ENCODE measurements at regions not wholly inside any gene's neighbourhood (a gene's known extent, or its start where the extent isn't known, plus 50 kb on each side); places are given as distances from the start of the nearest gene placed in this dataset.

DNA sequence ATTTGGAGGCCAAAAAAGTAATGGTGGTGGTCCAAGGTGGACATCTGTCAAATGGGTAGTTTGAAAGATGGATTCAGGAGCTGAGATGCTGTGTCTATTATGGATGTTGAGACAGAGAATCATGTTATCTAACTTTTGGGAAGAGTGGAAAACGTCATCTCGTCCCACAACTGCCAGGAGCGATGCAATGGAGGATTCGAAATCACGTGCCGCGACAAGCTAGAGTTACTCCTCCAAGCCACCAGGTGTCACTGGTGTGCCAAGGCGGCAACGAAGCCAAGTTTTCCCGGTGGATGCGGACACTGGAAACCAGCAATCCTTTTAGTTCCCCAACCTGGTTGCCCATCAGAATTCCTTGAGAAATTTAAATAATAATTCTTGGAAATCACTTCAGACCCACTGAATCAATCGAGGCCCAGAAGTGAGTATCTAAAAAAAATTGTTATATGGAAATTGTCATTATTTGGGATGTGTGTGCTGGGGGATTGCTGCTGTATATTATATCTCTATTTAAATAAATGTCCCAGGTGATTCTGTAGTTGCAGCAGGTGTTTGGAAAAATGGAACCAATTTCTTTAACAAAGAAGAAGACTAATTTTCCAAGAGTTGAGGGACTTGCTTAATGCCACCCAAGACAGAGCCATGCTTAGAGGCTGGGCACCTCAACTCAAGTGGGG is 206.1 kb downstream of the HAPSTR1 start:
- DNase-seq (ENCODE audit: low read depth, low spot score), result peak; percentile 33

DNA sequence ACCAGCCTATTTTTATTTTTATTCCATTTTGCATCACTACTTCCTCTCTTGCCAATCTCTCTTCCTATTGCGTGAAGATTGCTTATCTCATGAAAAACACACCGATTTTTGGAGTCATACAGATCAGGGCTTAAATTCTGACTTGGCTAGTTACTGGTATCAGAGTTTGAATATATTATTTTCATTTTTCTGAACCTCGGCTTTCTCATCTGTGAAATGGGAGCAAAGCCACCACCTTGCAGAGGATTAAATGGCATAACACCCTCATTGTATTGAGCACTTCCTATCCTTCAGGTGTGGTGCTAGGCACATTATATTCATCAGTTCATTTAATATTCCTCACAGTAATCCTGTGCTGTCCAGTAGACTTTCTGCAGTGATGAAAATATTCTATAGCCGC is 208.8 kb downstream of the HAPSTR1 start:
- DNase-seq (ENCODE audit: low read depth, low spot score), result no peak

DNA sequence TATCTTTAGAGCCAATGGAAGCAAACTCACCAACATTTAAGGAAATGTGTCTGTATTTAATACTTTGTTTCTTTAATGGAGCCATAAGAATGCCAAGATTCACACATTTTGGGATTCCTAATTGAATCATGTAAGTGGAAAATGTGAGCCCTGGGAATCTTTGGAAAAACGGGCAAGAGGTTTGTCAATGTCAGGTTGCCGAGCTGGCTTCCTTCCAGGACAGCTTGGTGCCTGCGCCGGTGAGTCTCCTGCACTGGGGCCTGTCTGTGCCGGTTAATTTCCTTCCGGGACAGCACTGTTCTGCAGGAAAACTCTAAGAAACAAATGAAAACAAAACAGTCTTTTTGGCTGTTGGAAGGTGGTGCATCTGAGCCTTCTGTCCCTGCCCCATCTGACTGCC is 210.6 kb downstream of the HAPSTR1 start:
- DNase-seq (ENCODE audit: low read depth, low spot score), result no peak

DNA sequence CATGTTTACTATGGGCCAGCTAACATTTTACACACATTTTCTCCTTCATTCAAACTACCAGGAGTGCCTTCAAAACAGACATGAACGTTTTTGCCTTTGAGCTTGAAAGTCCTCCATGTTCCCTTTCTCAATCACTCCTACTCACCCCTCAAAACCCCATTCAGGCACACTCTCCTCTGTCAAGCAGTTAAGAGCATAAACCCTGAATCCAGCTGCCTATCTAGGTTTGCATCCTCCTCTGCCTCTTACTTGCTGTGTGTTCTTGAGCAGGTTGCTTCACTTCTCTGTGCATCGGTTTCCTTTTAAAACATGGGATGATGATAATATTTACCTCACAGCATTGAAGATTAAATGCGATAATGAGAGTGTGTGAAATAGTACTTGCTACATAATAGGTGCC is 215.3 kb downstream of the HAPSTR1 start:
- no peak for DNase-seq (ENCODE audit: low read depth, low spot score)

DNA sequence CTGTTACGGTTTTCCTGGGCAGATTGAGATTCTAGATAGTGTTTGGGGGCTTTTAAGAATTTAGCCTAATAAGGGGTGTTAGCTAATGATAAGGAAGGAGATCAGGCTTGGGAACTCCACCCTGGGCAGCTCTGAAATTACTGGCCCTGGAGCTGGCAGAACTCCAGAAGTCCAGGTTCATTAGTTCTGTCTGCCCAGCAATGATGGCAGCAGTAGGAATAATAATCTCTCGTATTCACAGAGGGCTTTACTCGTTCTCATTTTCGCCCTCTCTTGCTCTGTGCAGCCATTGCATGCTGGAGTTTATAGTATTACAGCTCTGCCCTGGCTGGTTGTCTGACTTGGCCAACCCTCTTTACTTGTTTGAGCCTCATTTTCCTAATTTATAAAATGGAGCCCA is 216.0 kb downstream of the HAPSTR1 start:
- no peak for DNase-seq (ENCODE audit: low read depth, low spot score)

DNA sequence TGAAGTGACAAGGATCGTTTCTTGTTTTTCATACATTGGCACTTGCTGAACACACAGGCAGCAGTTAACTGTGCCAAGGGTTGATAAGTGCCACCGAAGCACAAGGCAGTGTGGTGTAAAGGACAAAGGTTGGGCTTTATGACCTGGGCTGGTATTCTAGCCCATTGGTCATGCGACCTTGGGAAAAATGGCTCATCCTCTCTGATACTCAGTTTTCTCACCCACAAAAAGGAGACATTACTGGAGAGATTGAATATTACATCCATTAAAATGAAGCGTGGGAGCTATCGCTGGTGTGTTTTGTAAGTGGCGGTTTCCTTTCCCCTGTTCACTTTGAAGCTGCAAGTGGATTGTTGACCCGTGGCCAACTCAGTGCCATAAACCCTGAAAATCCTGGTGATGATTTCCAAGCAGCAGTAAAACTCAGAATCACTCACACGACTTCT is 216.9 kb downstream of the HAPSTR1 start:
- no peak for DNase-seq (ENCODE audit: low read depth, low spot score)

DNA sequence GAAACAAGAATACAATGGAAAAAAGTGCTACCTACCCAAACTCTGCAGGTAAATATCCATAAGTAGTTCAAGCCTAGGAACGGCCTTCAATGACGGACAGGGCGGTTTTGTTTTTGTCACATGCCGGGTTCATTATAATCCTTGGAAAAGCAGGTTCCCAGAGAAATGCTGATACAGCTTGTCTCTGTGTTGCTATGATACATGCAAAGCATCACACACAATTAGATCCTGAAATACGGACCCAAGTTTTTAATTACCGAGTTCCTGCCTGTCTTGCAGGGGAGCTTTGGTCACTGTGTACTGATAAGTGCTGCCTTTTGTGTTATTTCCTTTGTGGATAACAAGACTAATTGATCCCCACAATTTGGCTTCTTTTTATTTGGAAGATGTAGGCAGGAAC is 217.4 kb downstream of the HAPSTR1 start:
- no peak for DNase-seq (ENCODE audit: low read depth, low spot score)

DNA sequence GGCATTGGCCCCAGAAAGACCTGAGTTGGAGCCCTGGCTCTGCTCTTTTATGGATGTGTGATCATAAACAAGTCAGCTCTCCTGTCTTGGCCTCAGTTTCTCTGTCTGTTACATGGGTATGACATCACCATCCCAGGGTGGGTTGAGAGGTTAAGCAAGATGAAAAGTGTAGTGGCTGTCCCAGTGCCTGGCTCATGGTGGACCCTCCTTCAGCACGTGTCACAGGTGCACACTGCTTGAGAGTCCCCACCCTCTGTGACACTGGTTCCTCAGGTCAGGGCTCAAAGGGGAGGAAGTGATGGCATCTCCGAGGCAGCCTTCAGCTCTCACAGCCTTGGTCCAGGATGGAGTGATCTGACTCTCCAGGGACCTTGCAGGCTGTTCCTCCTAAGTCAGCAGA is 218.4 kb downstream of the HAPSTR1 start:
- DNase-seq (ENCODE audit: low read depth, low spot score), result no peak

DNA sequence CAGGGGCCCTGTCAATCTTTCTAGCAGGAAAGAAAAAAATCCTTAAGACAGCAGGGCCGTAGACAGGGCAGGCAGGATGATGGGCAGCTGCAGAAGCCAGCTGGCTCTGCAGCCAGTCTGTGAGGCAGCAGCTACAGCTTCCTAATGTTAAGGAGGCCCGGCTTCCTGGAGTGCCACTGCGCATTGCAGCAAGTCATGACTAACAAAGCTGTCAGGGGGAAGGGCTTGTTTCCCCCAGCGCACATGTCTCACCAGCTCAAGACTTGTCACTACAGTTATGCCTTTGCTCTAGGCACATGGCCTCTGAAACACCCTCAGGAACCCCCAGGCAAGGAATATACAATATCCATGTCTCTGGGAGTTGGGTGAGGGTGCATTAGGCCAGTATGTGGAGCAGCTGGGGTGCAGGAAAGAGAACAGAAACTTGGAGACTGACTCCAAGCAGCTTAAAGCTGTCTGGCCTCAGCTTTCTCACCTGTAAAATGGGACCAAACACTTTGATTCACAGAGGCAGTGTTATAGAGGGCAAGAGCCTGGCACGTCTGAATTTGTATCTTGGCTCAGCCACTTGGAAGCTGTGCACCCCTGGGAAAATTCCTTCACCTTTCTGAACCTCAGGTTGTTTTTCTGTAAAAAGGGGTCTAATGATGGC is 220.0 kb downstream of the HAPSTR1 start:
- DNase-seq (ENCODE audit: low read depth, low spot score), result peak; percentile 17

DNA sequence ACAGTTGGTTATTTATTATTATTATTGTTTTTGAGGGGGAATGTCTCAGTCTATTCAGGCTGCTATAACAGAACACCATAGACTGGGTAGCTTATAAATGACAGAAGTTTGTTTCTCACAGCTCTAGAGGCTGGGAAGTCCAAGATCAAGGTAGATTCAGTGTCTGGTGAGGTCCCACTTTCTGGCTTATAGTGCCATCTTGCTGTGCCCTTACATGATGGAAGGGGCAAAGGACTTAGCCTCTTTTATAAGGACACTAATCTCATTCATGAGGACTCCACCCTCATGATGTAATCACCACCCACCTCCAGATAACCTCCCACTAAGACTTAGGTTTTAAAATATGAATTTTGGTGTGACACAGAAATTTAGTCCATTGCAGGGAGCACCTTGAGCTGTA is 224.6 kb downstream of the HAPSTR1 start:
- no peak for DNase-seq (ENCODE audit: low read depth, low spot score)

DNA sequence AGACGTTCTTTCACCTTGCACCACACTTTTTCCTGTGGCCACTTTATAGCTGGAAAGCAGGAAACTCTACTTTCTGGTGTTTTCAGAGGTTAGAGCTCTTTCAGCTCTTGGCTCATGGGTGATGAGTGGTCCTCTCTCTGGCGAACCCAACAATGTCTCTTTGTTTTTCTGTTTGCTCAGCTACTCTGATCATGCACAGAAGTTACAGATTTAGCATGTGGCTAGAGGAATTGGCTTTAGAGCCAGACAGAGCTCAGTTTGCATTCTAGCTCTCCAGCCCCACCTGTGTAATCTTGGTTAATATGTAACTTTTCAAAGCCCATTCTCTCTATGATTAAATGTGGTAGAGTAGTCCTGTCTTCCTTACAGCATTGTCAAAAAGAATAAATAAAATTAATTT is 225.2 kb downstream of the HAPSTR1 start:
- DNase-seq (ENCODE audit: low read depth, low spot score), result no peak

DNA sequence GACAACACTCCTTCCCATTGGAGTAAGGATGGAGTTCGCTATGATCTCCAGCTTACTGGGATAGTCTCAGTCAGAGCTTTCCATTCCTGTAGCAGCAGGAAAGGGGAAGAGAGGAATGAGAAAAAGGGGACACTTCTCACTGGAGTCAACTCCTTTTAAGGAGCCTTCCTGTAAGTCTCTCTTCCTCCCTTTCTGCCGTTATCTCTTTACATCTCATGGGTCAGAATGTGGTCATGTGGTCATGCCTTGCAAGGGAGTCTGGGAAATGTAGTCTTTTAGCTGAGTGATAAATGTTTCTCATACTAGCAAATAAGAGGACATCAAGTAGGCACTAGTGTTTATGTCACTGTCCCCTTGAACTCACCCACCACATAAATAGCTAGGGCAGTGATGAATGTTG is 227.3 kb downstream of the HAPSTR1 start:
- DNase-seq (ENCODE audit: low read depth, low spot score), result peak; percentile 12

DNA sequence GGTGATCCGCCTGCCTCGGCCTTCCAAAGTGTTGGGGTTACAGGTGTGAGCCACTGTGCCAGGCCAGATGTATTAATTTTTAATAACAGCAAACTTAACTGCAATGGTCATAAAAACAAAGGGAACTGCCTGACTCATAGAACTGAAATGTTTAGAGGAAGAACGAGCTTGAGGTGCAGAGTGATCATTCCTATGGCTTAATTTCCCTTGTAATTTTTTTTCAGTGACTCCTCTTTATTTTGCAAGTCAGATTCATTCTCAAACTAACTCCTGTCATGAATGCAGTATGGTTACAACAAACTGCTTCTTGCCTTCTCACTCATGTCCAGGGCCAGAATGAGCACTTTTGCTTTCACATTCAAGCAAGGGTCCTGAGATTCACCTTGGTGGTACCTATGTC is 231.3 kb downstream of the HAPSTR1 start:
- DNase-seq (ENCODE audit: low read depth, low spot score), result no peak

DNA sequence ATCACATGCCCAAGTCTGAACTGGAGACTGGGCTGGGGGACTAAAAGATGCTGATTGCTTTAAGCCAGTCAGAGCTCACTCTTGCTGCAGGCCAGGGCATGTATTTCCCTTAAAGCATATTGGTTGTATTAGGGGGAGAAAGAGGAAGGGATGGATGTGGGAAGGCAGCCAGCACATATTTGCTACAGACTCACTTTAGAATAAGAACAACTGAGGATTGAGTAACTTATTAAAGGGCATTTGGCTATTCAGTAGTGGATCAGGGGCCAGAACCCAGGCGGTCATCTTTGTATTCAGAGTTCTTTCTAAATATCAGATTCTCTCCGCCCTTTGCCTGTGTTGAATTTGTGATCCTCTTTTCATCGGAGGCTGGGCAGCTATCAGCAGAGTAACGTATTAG is 231.7 kb downstream of the HAPSTR1 start:
- no peak for DNase-seq (ENCODE audit: low read depth, low spot score)

DNA sequence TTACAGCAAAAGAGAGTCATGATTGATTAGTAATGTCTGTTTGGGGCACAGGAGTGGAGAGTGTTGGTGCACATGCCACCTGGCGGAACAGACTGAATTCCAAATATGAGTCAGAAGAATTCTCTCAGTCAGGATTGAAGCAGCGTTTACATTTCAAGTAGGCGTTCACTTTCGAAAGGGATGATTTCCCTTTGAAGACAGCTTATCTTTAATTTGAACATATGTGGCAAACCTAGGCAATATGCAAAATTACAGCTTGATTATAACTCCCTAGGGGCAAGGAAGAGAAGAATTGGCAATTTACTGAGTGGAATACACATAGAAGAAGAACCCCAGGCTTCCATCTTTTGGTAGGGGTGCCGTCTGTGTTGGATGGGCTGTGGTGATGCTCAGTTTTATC is 235.8 kb downstream of the HAPSTR1 start:
- no peak for DNase-seq (ENCODE audit: low read depth, low spot score)

DNA sequence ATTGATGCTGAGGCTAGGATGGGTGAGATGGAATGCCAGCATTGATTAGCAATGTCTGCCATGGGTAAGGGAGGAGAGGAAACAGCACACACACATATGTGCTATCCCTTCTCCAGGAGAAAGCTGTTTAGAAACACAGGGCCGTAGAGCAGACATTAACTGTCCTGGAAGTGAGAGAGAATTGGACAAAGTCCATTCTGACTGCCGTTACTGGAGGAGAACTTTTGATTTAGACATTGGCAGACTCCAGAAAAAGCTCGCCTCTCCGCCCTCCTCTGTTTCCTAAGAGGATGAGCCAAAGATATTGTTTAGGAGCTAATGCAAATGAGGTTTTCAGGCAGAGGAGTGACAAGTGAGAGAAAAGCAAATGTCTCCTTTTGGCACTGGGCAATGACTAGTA is 237.0 kb downstream of the HAPSTR1 start:
- no peak for DNase-seq (ENCODE audit: low read depth, low spot score)

DNA sequence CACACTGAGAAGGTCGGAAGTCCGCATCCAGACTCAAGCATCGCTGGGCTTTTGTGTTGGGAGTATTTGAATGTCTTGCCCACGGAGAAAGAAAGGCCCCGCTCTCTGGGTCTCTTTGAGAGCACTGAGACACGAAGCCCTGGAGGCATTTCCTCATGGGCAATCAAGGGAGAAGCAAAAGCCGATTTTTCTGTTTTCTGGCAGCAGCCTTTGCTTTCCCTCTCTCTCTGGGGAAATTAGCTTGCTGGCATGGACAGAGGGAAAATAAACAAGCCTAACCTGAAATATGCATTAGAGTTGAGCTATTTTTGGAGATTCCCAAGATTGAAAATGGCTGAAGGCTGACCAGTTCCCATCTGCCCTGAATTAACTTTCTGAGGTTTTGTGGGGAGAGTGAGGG is 238.7 kb downstream of the HAPSTR1 start:
- DNase-seq (ENCODE audit: low read depth, low spot score), result no peak

DNA sequence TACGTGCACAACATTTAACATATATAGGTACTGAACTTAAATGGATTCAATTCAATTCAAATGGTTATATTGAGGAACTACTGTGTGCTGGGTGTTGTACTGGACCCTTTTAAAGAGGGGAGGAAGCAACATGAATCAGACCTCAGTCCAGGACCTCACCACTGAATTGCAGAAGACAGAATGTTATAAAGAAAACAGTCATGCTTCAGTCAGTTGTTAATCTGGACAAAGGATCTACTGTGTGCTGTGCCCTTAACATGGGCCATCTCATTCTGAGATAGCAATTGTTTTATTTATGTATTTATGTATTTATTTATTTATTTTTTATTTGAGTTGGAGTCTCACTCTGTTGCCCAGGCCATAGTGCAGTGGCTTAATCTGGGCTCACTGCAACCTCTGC is 240.1 kb downstream of the HAPSTR1 start:
- no peak for DNase-seq (ENCODE audit: low read depth, low spot score)

DNA sequence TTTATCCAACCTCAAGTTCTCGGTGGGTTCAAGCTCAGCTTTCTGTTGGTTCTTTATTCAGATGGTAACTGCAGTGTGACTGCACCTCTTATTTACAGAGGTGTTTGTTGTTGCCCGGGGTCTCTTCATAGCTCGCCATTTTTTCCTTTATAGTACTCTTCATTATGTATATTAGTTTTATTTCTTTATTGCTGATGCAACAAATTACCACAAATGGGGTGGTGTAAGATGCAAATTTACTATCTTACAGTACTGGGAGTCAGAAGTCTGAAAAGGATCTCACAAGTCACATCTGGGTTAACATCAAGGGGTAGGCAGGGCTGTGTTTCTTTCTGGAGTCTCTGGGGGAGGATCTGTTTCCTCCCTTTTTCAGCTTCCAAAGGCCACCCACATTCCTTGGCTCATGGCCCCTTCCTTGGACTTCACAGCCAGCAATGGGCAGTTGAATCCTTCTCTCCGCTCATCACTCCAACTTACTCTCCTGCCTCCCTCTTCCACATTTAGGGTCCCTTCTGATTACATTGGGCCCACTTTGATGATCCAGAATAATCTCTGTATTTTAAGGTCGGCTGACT is 241.2 kb downstream of the HAPSTR1 start:
- DNase-seq (ENCODE audit: low read depth, low spot score), result no peak

DNA sequence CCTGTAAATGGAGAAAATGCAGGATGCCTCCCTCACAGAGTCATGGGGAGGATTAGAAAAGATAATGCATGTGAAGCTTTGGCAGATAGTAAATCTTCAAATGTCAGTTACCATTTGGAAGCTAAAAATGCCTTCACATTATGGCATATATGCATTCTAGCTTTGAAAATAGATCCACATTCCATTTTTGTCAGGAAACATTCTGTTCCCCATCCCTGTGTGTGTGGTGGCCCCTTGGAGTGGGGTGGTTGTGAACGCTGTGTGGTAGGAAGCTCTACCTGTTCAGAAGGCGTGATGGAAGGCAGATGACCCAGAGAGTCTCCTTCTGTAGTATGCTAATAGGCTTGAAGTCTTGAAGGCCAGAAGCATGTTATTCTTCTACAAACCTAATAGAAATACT is 242.0 kb downstream of the HAPSTR1 start:
- DNase-seq (ENCODE audit: low read depth, low spot score), result no peak

DNA sequence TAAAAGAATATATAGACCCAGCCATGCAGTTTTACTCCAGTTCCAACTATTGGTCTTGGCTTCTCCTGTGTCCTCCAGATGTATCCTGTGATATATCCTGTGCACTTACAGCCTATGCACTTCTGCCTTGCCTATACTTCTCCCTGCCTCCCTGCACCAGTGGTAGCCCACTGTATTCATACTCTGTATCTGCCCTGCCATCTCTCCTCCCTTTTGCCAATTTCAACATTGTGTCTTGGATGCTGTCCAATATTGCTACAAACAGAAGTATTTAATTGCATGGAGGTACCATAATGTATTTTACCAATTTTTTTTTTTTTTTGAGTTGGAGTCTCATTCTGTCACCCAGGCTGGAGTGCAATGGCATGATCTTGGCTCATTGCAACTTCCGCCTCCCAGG is 242.7 kb downstream of the HAPSTR1 start:
- DNase-seq (ENCODE audit: low read depth, low spot score), result no peak

DNA sequence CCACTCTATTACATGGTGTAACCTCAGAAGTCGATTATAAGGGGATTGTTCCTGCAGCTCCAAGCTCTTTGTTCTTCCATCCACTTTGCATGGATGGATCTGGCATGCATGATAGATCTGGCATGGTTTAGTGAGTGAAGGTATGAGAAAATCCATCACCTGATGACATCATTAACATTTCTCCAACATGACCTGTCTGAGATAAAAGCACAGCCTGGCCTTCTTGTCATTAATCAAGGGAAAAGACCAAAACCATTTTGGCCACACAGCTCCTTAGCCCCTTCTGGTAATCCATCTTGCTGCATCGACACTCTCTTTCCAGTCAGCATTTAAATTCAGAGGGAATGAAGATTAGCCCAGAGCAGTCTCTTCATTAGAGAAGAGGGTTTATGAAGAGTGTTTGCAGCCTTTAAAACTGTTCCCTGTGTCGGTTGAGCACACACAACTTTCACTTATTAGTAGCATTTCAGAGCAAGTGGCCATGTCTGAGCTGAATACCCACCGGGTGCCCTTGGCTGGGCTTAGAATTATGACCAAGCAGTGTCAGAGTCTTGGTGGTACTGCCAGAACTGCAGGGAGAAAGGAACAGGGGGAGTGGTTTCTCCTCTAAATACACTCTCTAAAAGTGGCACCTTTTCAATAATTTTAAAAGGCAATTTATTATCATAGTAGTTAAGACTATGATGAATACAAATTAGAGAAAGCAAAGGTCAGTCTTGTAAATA is 246.0 kb downstream of the HAPSTR1 start:
- no peak for DNase-seq (ENCODE audit: low read depth, low spot score)

DNA sequence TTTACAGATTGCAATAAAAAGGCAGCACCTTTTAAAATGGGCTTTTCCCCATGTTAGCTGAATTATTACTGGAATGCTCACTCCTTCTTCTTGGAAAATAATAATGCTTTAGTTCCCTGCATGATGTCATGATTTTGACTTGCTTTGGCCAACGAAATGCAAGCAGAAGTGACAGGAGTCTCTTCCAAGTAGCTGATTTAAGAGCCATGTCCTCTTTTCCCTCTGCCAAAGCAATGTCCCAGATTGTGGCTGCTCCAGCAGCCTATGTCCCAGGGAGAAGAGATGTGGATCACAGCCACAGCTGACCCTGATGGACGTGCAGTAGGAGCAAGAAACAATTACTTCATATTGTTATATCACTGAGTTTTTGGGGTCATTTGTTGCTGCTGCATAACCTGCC is 246.6 kb downstream of the HAPSTR1 start:
- no peak for DNase-seq (ENCODE audit: low read depth, low spot score)

All from iPS DF 19.7 (cell line).